NCI-H82 treated with DMSO at 0.1 percent for 48 hours (cell line): ENCODE measurements at regions not wholly inside any gene's neighbourhood (a gene's known extent, or its start where the extent isn't known, plus 50 kb on each side); places are given as distances from the start of the nearest gene placed in this dataset.

Experiments used
- DNase-seq: peaks from one replicate; lab custom pipeline; 2025; ENCODE audit not compliant: unreplicated experiment; lab: John Stamatoyannopoulos, UW

DNA sequence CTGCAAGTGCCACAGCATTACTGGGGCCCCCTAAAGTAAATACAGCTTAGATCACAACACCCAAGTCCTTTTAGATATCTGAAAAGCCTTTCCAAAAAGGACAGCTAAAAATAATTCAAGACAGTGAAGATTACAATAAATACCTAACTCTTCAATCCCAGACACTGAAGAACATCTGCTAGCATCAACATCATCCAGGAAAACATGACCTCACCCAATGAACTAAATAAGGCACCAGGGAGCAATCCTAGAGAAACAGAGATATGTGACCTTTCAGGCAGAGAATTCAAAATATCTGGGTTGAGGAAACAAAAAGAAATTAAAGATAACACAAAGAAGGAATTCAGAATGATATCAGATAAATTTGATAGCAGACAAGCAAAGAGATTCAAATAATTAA is 71.7 kb upstream of the TTC14 start:
- DNase-seq: no peak

DNA sequence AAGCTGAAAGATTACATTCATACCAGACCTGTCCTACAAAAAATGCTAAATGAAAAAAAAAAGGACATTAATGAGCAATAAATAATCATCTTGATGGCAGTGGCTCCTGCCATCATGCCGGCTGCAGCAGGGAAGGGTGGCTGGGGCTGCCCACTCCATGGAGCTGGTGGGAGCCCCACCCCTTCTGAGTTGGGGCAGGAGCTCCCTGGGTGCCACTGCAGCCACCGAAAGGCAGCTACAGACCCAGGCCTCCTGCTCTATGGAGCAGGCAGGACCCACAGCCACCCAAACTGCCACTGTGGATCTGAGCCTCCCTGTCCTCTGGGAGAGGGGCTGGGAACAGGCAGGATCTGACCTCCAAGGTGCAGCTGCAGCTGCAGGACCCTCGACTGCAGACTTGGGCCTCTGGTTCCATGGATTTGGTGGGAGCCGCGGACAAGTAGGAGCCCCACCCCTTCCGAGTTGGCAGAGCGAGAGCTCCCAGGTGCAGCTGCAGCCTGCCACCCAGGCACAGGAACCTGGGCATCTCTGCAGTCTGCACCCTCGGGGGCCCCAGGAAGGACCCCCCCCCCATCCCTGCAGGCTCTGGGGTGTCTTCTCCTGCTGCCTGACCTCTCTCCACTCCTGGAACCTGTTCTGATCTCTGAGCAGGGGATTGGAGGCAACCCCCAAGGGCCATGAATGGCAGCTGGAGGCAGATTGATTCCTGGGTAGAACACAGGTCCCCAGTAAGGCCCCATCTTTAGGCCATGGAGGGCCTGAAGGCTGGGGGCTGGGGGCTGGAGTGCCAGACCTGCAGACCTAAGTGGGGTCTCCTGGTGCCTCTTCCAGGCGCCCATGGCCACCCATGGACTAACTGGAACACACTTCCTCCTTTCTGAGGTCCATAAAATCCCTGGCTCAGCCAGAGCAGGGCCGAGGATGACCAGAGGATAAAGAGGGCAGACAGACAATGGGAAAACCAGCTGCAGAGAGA is 70.4 kb upstream of the TTC14 start:
- DNase-seq: no peak

DNA sequence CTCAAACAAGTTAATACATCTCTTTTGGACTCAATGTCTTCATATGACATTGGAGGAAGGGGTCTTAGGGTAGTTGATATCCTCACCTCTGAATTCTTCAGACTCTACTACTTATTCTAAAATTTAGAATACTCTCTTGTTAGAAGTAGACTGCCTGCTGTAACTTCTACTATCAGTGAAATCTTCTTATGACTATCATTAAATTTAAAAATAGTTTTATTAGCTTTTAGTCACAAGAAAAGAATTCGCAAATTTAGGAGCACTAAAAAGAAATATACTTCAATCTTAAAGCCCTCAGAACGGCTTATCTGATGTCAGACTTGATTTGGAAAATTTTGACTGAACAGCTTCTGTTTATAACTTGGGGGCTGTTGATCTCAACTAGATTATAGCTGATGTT is 67.1 kb upstream of the TTC14 start:
- DNase-seq: no peak

DNA sequence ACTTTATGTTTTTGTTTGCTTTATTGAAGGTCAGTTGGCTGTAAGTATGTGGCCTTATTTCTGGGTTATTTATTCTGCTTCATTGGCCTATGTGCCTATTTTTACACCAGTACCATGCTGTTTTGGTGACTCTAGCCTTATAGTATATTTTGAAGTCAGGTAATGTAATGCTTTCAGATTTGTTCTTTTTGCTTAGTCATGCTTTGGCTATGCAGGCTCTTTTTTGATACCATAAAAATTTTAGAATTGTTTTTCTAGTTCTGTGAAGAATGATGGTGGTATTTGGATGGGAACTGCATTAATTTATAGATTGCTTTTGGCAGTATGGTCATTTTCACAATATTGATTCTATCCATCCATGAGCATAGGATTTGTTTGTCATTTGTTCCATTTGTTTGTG is 63.5 kb upstream of the TTC14 start:
- DNase-seq: no peak

DNA sequence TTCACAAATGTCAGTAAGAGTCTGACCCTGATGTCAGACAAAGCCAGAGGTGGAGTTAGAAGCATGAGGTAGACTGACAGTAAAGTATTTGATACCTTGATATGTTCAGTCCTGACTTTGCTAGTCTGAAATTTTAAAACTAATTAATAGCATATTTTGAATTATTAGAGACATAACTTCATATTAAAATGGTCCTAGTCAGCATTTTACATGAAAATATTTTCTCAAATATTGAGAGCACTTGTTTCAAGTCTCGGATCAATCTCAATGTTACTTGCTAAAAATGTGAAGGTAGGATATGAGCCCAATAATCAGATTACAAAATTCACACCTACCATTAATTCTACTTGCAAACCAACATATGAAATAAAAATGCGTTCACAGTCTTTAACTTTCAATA is 58.1 kb upstream of the TTC14 start:
- no peak for DNase-seq

DNA sequence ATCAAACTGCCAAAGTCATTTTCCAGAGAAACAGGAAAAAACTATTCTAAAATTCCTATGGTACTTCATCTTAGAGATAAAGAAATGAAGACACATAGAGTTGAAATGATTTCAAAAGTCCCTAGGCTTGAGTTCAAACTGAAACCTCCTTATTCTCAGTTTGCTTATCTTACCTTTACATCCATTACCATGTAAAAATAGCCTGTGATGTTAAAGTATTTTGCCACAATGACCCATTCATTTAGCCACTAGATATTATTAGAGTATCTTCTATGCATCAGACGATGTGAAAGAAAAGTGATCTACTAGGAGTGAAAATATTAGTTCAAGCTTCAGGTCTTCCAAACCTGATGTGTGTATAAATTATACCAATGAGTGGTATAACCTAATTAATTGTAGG is 55.1 kb upstream of the TTC14 start:
- DNase-seq: no peak

DNA sequence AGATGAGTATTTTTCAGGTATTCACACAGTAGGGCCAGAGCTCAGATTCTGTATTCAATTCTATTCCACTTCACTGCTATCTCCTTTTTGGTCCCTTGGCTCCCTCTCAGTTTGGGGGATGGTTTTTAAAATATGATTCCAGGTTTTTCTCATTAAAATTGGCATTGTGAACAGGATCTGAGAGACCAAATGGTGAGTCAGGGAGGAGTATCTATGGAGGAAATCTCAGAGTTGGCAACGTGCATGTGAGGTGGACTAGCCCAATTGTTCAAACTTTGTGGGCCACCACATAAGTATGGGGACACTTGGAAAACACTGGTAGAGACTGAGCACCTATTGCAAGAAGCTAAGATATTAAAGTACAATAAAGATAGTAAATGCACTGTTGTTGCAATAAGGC is 53.9 kb upstream of the TTC14 start:
- no peak for DNase-seq
